DND-41 (cell line): ENCODE measurements at regions not wholly inside any gene's neighbourhood (a gene's known extent, or its start where the extent isn't known, plus 50 kb on each side); places are given as distances from the start of the nearest gene placed in this dataset.

Experiments used
- ATAC-seq: fragments of 200-7000 bp; cut with Tn5 transposase; 3 replicates; pipeline ENCODE4 v1.9.1; 2021; ENCODE audit warnings: low read depth; ENCODE audit not compliant: insufficient read depth
- DNase-seq: peaks from one replicate; pipeline ENCODE4 v3.0.0-alpha.2; 2020
- H2AFZ ChIP-seq: 2 replicates; pipeline ENCODE4 v1.6.0; 2012; ENCODE audit warnings: low read depth, low read length
- H3K27ac ChIP-seq: 2 replicates; pipeline ENCODE4 v1.5.1; 2012; ENCODE audit warnings: low read length, inconsistent platforms
- H3K27me3 ChIP-seq: fragments of 200-600 bp; sonication (generic); 2 replicates; pipeline ENCODE4 v1.6.0; 2012; ENCODE audit warnings: low read length, mild to moderate bottlenecking, inconsistent platforms; ENCODE audit not compliant: insufficient read depth, poor library complexity
- H3K36me3 ChIP-seq: 2 replicates; pipeline ENCODE4 v1.5.1; 2012; ENCODE audit warnings: low read length, inconsistent platforms; ENCODE audit not compliant: insufficient read depth
- H3K4me1 ChIP-seq: 2 replicates; pipeline ENCODE4 v1.5.1; 2012; ENCODE audit warnings: mild to moderate bottlenecking, low read length; ENCODE audit not compliant: insufficient read depth
- H3K4me2 ChIP-seq: 2 replicates; pipeline ENCODE4 v1.6.0; 2012; ENCODE audit warnings: mild to moderate bottlenecking, moderate library complexity, low read length, inconsistent platforms; ENCODE audit not compliant: insufficient read depth
- H3K4me3 ChIP-seq, 2 experiments: fragments of 200-600 bp in 1 of 2; shearing (Covaris generic) in 1 of 2; 2 replicates each; pipeline ENCODE4 v1.5.1; 2012 to 2016; ENCODE audit warnings: inconsistent platforms in 2 of 2, low read length in 2 of 2, mild to moderate bottlenecking in 2 of 2, low read depth in 1 of 2, moderate library complexity in 1 of 2
- H3K79me2 ChIP-seq: 2 replicates; pipeline ENCODE4 v1.6.0; 2012; ENCODE audit warnings: low read length, inconsistent platforms; ENCODE audit not compliant: insufficient read depth
- H3K9ac ChIP-seq: 2 replicates; pipeline ENCODE4 v1.6.0; 2012; ENCODE audit warnings: low read depth, mild to moderate bottlenecking, inconsistent platforms, low read length, moderate library complexity
- H3K9me3 ChIP-seq: 2 replicates; pipeline ENCODE4 v1.5.1; 2012; ENCODE audit warnings: low read length, moderate library complexity, mild to moderate bottlenecking, inconsistent platforms; ENCODE audit not compliant: insufficient read depth, severe bottlenecking
- H4K20me1 ChIP-seq: 2 replicates; pipeline ENCODE4 v1.6.0; 2012; ENCODE audit warnings: low read length; ENCODE audit not compliant: insufficient read depth
- CTCF ChIP-seq: IDR thresholded peaks from 2 replicates; pipeline ENCODE4 v1.5.1; 2012; ENCODE audit warnings: borderline replicate concordance, low read length, moderate library complexity, mild to moderate bottlenecking; ENCODE audit not compliant: poor library complexity, severe bottlenecking; ENCODE audit errors: extremely low read depth
- EZH2 ChIP-seq: IDR thresholded peaks from 3 replicates; pipeline ENCODE4 v1.6.1; 2012; ENCODE audit warnings: borderline replicate concordance, low read depth, mild to moderate bottlenecking, moderate library complexity, low read length, inconsistent platforms; ENCODE audit not compliant: severe bottlenecking

GRCh38 chr4:45453258-45453853, 670.5 kb downstream of the GABRG1 start:
- ATAC-seq (peak; percentile 35; the same call in 1 of the 3 replicates), DNase-seq (no peak)

DNA sequence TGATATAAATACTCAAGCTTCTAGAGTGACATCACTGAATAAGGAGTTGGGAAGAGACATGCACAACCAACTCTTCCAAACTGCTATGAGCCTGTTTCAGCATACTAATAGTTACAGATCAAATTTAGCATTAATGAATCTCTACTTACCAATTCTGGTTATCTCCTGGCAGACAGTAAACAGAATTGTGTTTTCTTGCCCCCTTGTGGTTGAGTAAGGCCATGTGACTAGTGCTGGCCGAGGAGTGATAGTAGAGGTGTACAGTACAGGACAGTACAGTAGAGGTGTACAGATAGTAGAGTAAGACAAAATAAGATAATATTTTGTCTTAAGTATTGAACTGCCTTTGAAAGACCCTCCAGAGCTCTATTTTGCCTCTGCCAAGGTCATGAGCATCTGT, 681.4 kb downstream of the GABRG1 start:
- no peak for ATAC-seq

More at GRCh38 chr4:45453258-45453853, 670.5 kb downstream of the GABRG1 start:
- no peaks in the 10 kb centered on the region for H4K20me1 ChIP-seq
- no peaks in the 10 kb centered on the region for H3K4me1 ChIP-seq
- H3K4me2 ChIP-seq = no peak overlapping the region
- no peaks in the 10 kb centered on the region for H3K9me3 ChIP-seq
- H3K36me3 ChIP-seq = no peaks in the 10 kb centered on the region
- H3K27ac ChIP-seq = no peak overlapping the region
- H3K79me2 ChIP-seq = no peaks in the 10 kb centered on the region
- no peak overlapping the region for H3K9ac ChIP-seq
- TF ChIP-seq EZH2 (no peak), CTCF (peak; percentile 45)
- H2AFZ ChIP-seq = 0 out of 2 replicates have a peak overlapping the region, but pooled peaks have one; percentile 26
- no peaks in the 10 kb centered on the region for H3K27me3 ChIP-seq
- no peak overlapping the region for H3K4me3 ChIP-seq

DNA sequence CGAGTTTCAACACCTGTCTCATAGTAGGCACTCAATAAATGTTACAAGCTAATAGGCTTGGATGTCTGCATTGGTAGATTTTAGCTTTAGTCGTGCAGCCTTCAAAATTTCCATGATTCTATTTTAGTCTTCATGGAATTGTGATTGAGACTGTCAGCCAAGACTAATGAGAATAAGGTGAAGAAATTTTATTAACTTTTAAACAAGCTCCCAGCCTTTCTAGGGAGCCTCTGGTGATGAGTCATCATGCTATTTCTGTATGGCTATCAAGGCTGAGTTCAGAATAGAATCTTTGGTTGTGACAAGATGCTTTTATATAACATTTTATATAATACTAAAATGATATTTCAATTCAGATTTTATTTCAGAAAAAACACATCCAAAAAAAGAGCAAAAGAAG, 685.8 kb downstream of the GABRG1 start:
- no peak for DNase-seq
- H2AFZ ChIP-seq = no peak overlapping the region
- ATAC-seq = no peak
- H3K79me2 ChIP-seq = no peaks in the 10 kb centered on the region
- no peaks in the 10 kb centered on the region for H3K4me1 ChIP-seq
- no peaks in the 10 kb centered on the region for H3K27me3 ChIP-seq
- H4K20me1 ChIP-seq = no peaks in the 10 kb centered on the region
- no peaks in the 10 kb centered on the region for H3K9me3 ChIP-seq
- TF ChIP-seq EZH2 = no peak
- TF ChIP-seq CTCF = no peak
- H3K4me2 ChIP-seq = no peak overlapping the region
- no peak overlapping the region for H3K27ac ChIP-seq
- no peaks in the 10 kb centered on the region for H3K36me3 ChIP-seq
- H3K9ac ChIP-seq = no peak overlapping the region
- H3K4me3 ChIP-seq = no peak overlapping the region

More for the DNA sequence above, 681.4 kb downstream of the GABRG1 start:
- H4K20me1 ChIP-seq = no peaks in the 10 kb centered on the region
- DNase-seq = no peak
- H3K36me3 ChIP-seq = no peaks in the 10 kb centered on the region
- no peak overlapping the region for H3K4me3 ChIP-seq
- H2AFZ ChIP-seq = no peak overlapping the region
- H3K79me2 ChIP-seq = no peaks in the 10 kb centered on the region
- TF ChIP-seq EZH2 = no peak
- peak; percentile 28 for TF ChIP-seq CTCF
- no peak overlapping the region for H3K27ac ChIP-seq
- H3K4me1 ChIP-seq = no peaks in the 10 kb centered on the region
- no peak overlapping the region for H3K4me2 ChIP-seq
- H3K9me3 ChIP-seq = no peaks in the 10 kb centered on the region
- H3K27me3 ChIP-seq = no peaks in the 10 kb centered on the region
- H3K9ac ChIP-seq = no peak overlapping the region
